NCI-H187 treated with DMSO at 0.1 percent for 48 hours (cell line): ENCODE measurements at regions not wholly inside any gene's neighbourhood (a gene's known extent, or its start where the extent isn't known, plus 50 kb on each side); places are given as distances from the start of the nearest gene placed in this dataset.
"Not testable (repeated sequence)": the region's sequence is repeated elsewhere in the genome, so short reads cannot be mapped to it uniquely, and the experiment has no call there.

Source experiments
- DNase-seq: peaks from one replicate; lab custom pipeline; 2025; lab: John Stamatoyannopoulos, UW

DNA sequence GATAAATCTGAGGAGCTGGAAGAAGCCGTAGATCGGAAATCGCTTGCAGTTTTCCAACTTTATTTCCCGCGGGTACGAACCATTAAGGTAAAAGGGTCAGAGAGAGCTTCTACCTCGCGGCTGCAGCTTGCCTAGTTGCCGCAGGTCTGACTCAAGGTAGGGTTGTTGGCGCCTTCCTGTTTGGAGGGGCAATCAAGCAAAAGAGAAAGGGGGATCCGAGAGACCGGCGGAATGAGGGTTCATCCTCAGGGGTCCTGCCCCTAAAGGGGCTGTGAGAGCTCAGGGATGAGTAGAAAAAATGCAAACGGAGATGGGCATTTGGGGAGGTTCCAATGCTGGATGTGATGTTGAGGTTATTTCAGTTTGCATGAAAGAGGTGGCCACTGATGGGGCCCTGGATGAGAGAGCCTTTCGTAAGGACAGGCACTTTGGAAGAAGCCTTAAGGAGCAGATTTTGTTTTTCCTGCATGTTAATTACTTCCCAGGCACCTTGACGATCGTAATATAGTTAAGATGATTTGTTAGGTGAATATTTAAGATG is 265.4 kb downstream of the CGGBP1 start:
- DNase-seq, result no peak

DNA sequence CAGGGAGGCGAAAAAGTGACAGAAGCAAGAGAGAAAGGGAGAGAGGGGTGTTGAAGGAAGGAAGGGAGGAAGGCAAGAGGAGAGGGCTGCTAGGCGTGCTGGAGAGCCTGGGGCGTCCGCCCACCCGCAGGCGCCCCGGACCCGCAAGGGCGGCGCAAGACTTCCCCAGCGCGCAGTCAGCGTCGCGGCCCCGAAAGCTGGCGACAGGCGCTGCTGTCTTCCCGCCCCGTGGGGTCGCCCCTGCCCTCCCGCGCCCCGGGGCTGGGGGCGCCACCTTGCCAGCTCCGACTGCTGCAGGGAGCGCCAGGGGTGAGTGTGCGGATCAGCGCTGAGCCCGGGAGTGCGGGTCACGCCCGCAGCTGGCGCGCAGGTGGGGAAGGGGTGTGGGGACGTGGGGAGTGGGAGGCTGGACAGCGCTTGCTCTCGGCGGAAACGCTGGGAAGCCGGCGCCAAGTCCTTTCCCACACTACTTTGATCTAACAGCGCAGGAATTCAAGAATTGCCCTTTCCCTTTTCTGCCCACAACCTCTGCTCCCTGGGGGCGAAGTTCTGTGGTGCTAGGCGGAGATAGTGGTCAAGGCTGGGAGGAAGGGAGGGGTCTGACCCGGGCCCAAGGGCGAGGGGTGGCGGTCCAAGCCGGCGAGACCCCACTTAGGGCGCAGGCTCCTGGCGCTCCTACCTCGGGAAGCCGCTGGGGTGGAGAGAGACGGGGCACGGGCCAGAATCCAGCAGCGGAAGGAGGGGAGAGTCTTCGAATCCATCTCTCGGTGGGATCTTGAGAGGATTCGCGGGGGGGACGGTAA is 266.1 kb downstream of the CGGBP1 start, which contains the start of gene HTR1F:
HTR1F (plus strand) TSS at position 173 of the 803 bp plus-strand sequence.
- DNase-seq, result no peak

DNA sequence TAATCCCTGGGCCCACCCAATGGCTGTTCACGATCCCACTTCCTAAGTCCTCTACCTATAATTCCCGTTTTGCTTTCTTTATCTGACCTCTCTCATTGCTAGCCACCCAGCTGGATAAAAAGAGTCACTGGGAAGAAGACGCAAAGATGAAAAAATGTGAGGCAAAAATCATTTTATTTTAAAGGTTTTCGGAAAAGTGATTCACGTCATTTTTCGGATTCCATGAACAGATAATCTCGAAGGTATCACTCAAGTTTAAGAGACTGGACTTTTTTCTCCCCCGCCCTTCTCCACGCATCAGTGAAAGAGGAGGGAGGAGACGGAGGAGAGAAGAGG is 266.6 kb downstream of the CGGBP1 start:
- DNase-seq, result no peak

DNA sequence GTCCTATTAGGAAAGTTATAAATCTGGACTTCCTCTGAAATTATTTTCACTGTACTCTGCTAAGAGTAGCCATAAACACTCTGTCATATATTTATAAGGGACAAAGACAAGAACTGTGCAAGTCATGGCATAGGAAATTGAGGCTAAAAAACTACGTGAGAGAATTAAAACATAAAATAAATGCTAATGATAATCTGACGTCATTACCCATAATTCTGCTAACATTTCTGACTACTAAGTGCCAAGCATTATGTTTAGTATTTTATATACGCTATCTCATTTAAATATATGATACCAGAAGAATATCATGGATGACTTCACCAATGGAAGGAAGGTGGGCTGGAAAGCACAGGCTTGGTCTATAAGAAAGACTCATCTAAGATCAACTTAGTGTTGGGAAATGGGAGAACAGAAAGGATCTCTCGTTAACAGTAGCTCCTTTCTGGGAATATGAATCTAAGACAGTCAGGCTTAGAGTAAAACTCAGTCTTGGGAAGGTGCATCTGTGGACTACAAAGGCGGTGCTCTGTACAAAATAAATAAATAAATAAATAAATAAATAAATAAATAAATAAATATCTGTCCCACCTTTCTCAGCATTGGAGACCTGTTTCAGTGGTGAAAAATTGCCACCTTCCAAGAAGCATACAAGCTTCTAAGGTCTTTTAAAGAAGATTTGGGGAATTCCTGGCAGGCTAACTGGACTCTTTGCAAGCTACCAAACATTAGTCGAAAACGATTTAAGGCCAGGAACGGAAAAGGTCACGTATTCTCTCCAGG is 267.4 kb downstream of the CGGBP1 start:
- DNase-seq, result no peak

DNA sequence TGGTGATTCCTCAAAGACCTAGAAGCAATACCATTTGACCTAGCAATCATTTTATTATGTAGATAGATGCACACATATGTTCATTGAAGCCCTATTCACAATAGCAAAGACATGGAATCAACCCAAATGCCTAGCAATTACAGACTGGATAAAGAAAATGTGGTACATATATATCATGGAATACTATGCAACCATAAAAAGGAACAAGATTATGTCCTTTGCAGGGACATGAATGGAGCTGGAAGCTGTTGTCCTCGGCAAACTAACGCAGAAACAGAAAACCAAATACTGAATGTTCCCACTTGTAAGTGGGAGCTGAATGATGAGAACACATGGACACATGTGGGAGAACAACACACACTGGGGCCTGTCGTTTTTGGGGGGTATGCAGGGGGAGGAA is 269.8 kb downstream of the CGGBP1 start:
- not testable (repeated sequence) for DNase-seq

DNA sequence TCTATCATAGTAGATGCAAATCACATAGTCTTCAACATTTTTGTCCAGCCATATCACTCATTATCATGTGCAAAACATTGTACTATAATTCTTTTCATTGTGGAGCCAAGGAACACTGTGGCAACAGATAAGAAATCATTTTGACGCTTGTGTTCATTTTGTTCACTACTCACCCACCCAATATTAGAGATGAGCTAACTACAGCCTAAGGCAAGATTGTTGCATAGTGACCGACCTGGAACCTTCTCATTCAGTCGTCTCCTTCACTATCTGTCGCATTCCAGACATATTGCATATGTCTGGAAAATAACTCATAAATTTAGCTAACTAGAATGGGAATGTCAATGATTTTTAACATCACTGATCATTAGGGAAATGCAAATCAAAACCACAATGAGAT is 270.3 kb downstream of the CGGBP1 start:
- DNase-seq, result no peak

DNA sequence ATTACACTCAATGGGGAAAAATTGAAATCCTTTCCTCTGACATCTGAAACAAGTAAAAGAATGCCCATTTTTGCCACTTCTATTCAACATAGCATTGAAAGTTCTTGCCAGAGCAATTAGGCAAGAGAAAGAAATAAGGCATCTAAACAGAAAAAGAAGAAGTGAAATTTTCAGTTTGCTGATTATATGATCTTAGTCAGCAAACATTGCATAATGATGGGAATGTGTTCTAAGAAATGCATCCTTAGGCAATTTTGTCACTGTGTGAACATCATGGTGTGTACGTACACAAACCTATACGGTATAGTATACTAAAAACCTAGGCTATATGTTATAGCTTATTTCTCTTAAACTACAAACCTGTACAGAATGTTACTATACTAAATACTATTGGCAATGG is 278.0 kb downstream of the CGGBP1 start:
- DNase-seq, result no peak

DNA sequence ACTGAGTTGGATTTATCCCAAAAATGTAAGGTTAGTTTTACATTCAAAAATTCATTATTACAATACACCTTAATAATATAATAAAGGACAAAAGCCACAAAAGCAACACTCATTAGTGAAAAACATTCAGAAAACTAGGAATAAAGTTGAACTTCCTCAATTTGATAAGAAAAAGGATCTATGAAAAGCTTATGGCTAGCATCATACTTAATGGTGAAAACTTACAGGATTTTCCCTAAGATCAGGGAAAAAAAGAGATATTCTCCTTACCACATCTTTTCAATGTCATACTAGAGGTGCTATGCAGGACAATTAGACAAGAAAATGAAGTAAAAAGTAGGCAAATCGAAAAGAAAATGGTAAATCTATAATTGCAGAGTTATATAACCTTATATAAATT is 279.9 kb downstream of the CGGBP1 start:
- no peak for DNase-seq

DNA sequence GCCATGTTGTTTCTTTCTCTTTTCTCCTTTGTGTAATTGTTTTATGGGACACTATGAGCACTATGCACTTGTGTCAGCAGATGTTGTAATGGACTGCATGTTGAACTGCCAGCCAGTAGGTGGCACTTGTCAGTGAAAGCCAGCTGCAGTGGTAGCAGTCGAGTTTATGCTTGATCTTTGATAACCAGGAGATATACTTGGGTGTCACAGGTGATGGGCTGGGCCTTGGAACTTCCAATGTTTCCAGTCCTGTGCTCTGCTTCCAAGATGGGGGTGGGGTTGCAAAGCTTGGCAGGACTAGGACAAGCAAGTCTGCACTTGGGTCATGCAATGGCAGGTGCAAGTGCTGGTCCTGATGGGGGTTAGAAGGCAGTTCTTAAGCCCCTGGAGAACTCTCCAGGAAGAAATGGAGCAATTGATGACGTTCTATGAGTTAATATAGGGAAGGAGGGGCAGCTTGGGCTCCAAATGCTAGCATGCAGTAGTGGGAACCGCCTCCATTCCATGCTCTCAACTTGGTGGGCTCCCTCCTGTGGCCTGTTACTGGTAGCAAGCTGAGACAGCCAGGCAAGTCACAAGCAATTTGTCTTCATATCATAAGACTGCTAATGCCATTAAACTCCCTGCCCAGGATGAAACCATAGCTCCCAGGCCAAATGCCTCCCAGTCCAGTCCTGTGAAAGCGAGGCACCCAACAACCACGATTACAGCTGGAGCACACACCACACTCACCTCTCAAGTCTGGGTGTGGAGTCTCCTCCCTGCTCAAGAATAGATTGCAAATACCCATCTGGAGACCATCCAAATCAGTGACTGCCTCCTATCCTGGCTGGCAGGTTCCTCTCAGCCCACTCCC is 287.2 kb downstream of the CGGBP1 start:
- DNase-seq, result no peak

DNA sequence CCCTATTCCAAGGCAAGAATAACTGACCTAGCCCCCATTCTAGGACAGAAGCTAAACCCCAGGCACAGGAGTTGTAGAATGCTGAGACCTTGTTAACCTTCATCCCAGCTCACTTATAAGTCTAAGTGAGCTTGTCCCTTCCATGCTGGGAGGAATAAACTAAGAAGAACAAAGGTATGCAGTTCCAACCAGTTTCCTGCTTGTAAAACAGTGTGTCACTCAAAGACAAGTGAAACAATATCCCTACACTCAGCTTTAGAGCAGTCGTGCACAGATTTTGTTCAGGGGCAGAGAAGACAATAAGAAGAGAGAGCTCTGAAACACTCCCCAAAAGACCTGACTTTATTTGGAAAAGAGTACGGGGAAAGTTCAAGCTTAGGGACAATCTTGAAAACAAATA is 292.1 kb downstream of the CGGBP1 start:
- DNase-seq, result no peak

DNA sequence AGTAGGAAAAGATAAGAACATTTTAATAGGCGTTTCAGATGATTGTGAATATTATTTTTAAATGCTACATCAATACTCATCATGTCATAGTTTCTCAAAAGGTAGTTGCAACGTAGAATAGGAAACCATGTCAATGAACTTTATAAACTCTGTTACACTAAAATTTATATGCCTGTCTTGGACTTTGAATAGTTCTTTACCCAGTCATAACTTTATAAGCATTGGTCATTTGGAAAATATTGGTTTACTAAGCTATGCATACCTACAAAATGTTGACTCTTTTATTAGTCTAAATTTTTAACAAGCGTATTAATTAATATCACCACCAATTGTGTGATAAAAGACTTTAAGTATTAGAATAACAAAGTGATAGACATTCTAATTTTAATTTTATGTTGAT is 293.5 kb downstream of the CGGBP1 start:
- no peak for DNase-seq

DNA sequence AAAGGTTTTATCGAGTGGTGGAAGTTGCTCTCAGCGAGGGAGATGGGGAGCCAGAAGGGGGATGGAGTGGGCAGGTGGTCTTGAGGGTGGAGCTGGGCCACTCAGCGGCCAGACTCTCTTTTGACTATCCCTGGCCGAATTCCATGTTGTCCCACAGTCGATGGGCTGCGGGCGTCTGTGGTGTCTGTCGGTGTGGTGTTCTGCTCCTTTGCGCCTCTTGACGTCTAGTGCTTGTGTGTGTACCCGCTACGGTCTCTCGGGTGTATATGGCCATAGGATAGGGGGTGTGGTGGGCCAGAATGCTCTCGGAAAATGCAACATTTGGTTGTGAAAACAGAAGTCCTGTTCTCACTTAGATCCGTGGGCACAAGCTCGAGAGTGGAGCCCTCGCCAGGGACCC is 297.0 kb downstream of the CGGBP1 start:
- no peak for DNase-seq

DNA sequence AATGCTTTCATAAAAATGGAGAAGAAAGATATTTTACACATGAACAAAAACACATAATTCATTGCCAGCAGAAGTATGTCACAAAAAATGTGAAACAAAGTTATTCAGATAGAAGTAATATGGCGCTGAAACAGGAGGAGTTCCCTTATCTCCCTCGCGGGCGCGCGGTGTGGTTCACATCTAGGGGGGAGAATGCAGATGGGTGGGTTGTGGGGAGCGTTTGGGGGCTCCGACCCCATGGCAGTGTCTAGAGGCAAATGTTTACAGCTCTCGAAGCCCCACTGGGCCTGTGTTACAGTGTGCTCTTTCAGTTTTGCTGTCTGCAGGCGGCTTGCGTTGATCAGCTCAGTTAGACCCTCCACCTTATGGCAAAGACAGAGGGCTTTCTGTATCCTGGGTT is 297.5 kb downstream of the CGGBP1 start:
- no peak for DNase-seq

DNA sequence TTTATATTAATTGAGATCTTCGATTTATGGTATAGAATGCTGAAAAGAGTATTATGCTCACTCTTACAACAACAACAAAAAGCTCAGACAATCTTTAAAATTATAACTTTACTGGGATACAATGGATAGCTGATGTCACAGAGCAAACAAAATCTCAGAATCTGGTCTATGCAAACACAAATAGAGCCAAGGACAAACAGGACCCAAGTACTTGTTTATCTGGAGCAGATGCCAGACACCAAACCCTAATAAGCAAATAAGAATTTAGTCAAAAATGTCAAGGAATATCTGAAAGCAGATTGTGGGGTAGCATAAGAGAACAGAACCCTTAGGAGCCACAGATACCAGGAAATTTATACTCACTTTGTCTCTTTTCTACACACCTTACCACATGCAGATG is 302.2 kb downstream of the CGGBP1 start:
- no peak for DNase-seq

DNA sequence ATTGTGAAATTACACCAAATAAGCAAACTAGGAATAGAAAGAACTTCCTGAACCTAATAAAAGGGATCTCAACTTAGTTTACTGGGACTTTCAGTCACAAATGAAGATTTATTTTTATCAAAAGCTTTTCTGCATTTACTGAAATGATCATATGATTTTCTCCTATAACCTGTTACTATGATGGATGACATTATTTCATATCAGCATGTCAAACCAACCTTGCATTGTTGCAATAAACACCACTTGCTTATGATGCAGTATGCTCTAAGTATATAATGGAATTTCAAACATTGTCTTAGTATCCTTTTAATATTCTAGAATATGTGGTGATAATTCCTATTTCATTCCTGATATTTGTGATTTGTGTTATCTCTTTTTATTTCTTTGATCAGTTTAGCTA is 303.0 kb downstream of the CGGBP1 start:
- DNase-seq, result no peak

DNA sequence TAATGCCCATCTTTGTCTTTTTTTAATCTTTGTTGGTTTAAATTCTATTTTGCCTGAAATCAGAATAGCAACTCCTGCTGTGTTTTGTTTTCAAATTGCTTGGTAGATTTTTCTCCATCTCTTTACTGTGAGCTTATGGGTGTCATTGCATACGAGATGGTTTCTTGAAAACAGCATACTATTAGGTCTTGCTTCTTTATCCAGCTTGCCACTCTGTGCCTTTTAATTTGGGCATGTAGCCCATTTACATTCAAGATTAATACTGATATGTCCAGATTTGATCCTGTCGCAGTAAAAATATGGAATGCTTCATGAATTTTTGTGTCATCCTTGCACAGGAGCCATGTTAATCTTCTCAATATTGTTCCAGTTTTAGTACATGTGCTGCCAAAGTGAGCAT is 316.6 kb downstream of the CGGBP1 start:
- no peak for DNase-seq

DNA sequence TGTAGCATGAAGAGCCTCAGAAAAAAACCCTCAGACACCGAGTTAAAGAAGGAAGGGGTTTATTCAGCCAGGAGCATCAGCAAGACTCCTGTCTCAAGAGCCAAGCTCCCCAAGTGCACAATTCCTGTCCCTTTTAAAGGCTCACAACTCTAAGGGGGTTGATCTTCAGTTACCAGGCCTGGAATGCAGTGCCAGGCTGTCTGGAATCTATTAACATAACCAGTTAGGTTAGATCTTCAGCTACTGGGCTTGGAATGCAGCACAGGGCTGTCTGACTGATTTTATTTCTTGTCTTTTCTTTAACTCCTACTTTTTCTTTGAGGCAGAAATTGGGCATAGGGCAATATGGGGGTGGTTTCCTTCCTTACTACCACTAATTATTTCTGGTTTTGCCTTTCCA is 317.9 kb downstream of the CGGBP1 start:
- not testable (repeated sequence) for DNase-seq

DNA sequence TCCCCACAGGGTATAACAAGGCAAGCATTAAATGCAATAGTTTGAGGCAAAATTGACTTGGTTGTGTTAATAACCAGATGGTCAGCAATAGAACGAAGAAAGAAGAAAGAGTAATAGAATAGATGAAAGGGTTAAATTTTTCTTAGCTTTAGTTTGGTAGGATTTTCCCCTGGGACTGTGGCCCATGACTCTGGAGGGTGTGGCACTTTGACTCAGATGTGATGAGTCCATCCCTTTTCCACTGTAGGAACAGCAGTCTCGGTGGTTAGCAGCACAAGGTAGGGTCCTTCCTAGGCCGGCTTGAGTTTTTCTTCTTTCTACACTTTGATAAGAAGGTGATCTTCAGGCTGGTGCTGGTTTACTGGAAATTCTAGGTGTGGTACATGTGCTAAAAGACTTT is 321.0 kb downstream of the CGGBP1 start:
- DNase-seq, result not testable (repeated sequence)

DNA sequence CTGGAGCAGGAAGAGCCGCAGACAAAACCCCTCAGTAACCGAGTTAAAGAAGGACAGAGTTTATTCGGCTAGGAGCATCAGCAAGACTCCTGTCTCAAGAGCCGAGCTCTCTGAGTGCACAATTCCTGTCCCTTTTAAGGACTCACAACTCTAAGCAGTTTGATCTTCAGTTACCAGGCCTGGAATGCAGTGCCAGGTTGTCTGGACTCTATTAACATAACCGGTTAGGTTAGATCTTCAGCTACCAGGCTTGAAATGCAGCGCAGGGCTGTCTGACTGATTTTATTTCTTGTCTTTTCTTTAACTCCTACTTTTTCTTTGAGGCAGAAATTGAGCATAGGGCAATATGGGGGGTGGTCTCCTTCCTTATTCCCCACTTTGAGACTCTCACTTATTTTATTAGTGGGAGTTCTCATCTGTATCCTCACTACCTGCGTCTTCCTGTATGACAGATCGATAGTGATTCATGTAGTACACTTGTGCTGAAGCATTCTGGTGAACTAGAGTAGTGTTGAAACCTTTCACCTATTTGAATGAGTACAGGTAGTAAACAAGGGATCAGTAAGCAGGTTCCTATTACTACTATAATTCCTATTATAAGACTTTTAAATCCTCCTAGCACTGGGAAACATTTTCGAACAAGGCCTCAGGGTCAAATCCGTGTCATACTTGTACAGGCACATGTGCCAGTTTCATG is 325.0 kb downstream of the CGGBP1 start:
- no peak for DNase-seq

DNA sequence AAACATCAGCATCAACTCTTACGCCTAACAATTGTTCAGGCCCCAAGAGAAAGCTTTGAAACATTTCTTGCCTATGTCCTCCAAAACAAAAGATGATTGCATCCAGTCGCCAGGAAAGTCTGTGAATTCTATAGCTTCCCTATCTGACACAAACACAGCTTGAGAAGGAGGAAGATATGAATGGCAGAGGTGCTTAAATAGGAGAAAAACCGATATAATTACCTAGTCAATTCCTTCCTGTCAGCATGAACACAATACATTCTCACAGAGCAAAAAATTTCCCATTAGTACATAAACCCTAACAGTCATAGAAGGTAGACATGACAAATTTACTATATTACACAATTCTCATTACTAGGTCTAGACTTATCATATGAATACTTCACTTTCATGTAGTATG is 326.5 kb downstream of the CGGBP1 start:
- no peak for DNase-seq

DNA sequence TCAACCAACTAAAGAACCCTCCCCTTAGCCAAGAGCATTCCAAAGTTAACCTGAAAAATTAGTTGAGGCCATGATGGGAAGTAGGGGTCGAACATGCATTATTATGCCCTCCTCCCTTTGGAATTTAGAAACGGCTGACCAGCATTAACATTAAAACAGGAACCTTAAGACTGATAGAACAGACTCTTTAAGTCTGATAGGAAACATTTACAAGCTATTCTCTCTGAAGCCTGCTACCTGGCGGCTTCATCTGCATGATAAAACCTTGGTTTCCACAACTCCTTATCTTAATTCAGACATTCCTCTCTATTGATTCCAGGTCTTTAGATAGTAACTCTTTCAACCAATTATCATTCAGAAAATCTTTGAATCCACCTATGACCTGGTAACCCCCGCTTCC is 331.0 kb downstream of the CGGBP1 start:
- no peak for DNase-seq

DNA sequence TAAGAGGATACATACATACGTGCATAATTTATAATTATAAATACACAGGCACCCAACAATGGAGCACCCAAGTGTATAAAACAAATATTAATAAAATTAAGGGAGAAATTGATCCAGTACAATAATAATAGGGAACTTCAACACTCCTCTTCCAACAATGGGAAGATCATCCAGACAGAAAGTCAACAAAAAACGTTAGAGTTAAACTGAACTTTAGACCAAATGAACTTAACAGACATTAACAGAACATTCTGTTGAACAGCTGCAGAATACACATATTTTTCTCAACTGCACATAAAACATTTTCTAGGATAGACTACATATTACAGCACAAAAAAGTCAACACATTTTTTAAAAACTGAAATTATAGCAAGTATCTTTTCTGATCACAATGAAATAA is 339.7 kb downstream of the CGGBP1 start:
- DNase-seq, result no peak
